ENCODE measurements at regions not wholly inside any gene's neighbourhood (a gene's known extent, or its start where the extent isn't known, plus 50 kb on each side); places are given as distances from the start of the nearest gene placed in this dataset.

DNA sequence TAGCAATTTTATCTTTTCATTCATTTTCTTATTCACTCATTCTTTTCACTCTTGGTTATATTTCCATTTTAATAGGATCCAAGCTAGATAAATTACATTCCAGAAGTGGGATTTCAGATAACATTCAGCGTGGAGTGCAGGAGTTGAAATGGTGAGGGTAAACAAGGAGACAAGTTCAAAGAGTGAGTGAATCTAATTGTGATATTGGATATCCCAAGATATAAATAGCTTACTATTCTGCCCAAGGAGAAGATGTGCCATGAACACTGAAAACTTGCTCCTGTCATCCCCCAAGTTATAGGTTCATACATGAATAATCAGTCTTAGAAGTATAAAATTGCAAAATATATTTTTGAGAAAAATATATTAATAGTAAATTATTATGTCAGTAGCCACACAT, 459.3 kb downstream of the CETN3 start:
- TF ChIP-seq POLR2A (IDR thresholded peaks at IDR 0.05) (no peak), POLR2AphosphoS5 (IDR thresholded peaks at IDR 0.05) (no peak)
- TF ChIP-seq, protein P1, sequence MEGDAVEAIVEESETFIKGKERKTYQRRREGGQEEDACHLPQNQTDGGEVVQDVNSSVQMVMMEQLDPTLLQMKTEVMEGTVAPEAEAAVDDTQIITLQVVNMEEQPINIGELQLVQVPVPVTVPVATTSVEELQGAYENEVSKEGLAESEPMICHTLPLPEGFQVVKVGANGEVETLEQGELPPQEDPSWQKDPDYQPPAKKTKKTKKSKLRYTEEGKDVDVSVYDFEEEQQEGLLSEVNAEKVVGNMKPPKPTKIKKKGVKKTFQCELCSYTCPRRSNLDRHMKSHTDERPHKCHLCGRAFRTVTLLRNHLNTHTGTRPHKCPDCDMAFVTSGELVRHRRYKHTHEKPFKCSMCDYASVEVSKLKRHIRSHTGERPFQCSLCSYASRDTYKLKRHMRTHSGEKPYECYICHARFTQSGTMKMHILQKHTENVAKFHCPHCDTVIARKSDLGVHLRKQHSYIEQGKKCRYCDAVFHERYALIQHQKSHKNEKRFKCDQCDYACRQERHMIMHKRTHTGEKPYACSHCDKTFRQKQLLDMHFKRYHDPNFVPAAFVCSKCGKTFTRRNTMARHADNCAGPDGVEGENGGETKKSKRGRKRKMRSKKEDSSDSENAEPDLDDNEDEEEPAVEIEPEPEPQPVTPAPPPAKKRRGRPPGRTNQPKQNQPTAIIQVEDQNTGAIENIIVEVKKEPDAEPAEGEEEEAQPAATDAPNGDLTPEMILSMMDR (IDR thresholded peaks at IDR 0.05): no peak
